ENCODE measurements at regions not wholly inside any gene's neighbourhood (a gene's known extent, or its start where the extent isn't known, plus 50 kb on each side); places are given as distances from the start of the nearest gene placed in this dataset.
"Not testable (repeated sequence)": the region's sequence is repeated elsewhere in the genome, so short reads cannot be mapped to it uniquely, and the experiment has no call there.

DNA sequence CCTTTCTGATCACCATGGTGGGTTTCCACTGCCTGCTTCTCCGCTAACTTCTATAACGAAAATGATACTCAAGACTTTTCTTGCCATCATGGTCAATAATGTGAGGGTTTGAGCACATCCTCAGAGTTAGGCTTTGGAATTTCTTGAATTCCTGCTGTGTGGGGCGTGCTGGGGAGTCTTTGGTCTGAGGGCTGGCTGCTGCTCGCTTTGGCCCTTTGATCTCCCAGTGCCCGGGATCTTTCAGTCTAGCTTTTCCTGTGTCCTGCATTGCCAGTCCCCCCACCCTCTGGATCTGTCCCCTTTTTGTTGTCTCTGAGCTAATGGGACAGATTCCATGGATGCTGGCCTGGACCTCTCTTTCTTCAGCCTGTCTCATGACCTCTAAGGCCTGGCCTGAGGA lies 182.6 kb downstream of the NPIPA7 start:
- not testable (repeated sequence) for DNase-seq (ENCODE audit: low read depth, low spot score)

- not testable (repeated sequence) for DNase-seq (ENCODE audit: low read depth, low spot score)
Observed at GRCh38 chr16:16563962-16564361, 185.0 kb downstream of the NPIPA7 start.

- DNase-seq (ENCODE audit: low read depth, low spot score): not testable (repeated sequence)
Observed at GRCh38 chr16:16565326-16565725, 186.4 kb downstream of the NPIPA7 start.

GRCh38 chr16:16570055-16570454 lies 191.1 kb downstream of the NPIPA7 start:
- not testable (repeated sequence) for DNase-seq (ENCODE audit: low read depth, low spot score)

DNA sequence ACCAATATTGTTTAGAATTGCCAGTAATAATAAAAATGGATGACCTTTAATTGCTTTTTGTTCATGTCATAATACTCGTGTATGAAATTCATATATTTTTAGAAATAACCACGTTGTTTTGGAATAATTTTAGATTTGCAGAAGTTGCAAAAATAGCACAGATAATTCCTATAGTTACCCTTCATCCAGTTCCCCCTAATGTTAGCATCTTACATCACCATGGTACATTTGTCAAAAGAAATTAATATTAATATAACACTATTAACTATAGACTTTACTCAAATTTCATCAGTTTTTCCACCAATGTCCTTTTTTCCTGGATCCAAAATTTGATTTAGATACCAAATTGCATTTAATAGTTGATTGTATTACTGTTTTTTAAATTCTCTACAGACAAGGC lies 191.9 kb downstream of the NPIPA7 start:
- not testable (repeated sequence) for DNase-seq (ENCODE audit: low read depth, low spot score)

DNA sequence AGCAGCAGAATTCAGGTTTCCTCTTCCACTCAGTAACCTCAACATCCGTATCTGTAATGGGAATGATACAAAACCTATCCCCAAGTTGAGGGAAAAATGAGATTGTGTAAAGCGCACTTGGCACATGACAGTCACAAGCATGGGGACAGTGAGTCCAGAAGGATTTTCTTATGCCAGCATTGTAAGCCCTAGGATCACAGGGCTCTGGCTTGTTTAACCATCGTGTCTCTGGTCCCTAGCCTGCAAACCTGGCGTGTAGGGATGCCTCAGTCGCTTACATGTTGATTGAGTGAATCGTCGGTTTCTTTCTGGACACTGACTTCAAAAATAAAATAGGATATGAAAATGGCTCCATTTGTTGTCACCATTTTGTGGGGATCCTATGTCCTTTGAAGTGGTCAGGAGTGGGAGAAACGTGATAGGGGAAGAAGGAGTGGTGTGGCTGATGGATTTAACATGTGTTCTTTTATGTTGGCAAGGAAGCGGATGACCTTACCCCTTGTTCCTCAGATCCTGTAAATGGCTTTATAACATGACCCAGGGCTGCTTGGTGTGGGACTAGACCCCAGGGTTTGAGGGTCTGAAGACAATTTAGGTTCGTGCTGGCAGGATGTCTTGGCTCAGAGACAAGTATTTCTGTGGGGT lies 193.3 kb downstream of the NPIPA7 start:
- not testable (repeated sequence) for DNase-seq (ENCODE audit: low read depth, low spot score)

DNA sequence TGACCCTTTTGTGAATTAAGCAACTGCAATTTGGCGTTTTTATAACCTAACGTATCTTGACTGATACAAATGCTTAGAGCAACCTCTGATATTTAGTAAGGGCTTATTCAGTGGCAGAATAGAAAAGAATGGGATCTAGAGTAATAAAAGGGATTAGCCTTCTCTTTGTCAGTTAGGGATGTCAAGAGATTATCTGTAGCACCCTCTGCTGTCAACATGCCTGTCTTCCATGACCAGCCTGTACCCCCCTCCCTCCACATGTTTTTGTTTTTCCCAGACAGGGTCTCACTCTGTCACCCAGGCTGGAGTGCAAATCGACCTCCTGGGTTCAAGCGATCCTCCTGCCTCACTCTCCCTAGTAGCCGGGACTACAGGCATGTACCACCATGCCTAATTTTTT lies 198.1 kb downstream of the NPIPA7 start:
- DNase-seq (ENCODE audit: low read depth, low spot score): not testable (repeated sequence)

- no peak for DNase-seq (ENCODE audit: low read depth, low spot score)
Observed at GRCh38 chr16:16578701-16579100, 199.8 kb downstream of the NPIPA7 start.

GRCh38 chr16:16582916-16583315 lies 204.0 kb downstream of the NPIPA7 start:
- DNase-seq (ENCODE audit: low read depth, low spot score): not testable (repeated sequence)

- DNase-seq (ENCODE audit: low read depth, low spot score): not testable (repeated sequence)
Observed at GRCh38 chr16:16586073-16586651, 207.2 kb downstream of the NPIPA7 start.

DNA sequence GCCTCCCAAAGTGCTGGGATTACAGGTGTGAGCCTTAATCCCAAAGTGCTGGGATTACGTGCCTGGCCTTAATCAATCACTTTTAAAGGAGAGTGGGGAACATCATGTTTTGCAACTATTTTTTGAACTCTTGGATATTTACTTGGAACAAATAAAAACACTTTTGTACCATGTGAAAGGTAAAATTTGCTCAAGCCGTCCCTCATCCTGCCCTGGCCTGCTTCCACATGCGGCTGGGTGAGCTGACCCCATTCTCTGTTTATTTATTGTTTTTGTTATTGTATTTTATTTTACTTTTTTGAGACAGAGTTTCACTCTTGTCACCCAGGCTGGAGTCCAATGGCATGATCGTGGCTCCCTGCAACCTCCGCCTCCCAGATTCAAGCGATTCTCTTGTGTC lies 208.0 kb downstream of the NPIPA7 start:
- DNase-seq (ENCODE audit: low read depth, low spot score): not testable (repeated sequence)

DNA sequence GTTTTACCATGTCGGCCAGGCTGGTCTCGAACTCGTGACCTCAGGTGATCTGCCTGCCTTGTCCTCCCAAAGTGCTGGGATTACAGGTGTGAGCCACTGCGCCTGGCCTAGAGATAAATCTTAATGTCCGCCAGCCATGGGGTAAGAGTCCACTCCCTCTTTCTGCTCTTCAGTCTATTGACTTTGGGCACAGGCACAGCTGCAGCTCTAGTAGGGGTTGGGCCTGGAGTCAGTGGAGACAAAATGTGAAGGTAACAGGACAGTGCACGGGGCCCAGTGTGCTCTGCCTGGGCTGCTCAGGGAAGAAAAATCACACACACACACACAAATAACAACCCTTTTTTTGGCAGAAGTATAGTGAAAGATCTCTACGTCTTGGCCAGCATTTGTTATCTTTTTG lies 209.5 kb downstream of the NPIPA7 start:
- not testable (repeated sequence) for DNase-seq (ENCODE audit: low read depth, low spot score)

- DNase-seq (ENCODE audit: low read depth, low spot score): not testable (repeated sequence)
Observed at GRCh38 chr16:16590654-16591318, 211.8 kb downstream of the NPIPA7 start.

- DNase-seq (ENCODE audit: low read depth, low spot score): not testable (repeated sequence)
Observed at GRCh38 chr16:16593156-16593863, 214.4 kb downstream of the NPIPA7 start.

DNA sequence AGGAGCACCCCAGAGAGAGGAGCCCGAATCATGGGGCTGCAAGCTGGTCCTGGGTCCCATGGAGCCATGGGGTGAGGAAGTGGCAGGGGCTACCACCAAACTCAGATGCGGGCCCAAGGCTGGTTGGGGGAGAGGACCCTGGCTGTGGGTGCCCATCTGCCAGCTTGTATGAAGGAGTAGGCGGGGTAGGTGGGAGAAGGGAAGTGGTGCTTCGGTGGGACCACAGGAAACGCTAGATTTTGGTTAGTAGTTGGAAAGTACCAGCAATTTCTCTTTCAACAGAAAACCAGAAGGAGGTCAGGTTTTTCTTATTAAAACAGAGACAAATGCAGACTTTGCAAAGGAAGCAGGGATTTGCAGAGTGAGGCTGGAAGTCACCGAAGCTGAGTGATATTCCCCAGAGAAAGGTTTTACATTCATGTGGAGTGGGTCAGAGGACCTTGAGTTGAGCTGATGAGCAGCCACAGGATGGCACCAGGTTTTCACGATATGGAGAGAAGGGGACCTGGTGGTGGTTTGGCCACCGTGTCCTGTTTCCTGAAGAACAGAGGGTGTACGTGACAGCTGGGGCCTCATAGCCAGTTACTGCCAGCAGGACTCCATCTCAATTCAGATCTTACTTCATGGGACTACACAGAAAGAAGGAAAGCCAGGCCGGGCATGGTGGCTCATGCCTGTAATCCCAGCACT lies 216.2 kb downstream of the NPIPA7 start:
- not testable (repeated sequence) for DNase-seq (ENCODE audit: low read depth, low spot score)

DNA sequence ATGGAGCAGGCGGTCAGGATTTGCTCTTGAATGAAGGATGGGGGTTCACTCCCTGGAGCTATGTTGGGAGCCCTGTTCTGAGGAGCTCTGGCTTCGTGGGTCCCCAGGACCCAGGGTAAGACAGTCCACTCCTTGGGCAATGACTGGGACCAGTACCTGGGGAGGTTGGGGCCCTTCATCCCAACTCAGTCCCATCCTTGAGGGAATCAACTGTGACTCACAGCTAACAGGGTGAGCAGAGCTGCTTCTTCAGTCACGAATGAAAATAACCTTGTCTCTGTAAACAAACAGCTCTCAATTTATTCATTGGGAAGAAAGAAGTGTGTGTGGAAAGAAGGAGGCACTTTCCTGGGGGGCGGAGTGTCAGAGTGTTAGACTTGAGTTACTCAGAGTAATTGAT lies 222.3 kb downstream of the NPIPA7 start:
- DNase-seq (ENCODE audit: low read depth, low spot score): not testable (repeated sequence)

DNA sequence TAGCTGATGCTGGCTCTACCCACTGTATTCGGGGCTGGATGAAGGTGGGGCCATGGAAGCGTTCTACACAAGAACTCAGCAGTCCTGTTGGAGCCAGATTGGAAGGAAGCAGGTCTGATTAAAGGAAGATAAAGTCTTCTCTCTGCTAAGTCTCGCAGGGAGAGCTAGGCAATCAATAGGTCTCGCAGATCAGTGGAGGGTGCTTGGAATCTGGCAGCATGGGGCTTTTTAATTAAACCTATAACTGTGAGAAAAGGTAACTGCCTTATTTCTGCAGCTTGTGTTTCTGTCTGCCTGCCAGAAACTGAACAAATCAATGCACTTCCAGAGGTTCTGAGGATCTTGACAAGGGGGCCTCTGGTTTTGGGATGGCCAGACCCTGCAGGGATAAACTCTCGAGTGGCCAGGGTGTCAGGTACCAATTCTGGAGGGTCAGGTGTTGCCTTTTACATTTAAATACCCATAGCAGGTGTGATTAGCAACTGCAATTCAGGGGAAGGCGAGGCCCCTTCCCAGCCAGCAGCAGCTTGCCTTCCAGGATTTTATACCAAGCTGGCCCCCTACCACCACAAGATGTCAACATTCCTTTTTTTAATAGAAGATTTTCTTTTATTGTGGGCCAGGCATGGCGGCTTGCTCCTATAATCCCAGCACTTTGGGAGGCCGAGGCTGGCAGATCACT lies 228.6 kb downstream of the NPIPA7 start:
- DNase-seq (ENCODE audit: low read depth, low spot score): not testable (repeated sequence)

- DNase-seq (ENCODE audit: low read depth, low spot score): not testable (repeated sequence)
Observed at GRCh38 chr16:16609627-16610026, 230.7 kb downstream of the NPIPA7 start.

DNA sequence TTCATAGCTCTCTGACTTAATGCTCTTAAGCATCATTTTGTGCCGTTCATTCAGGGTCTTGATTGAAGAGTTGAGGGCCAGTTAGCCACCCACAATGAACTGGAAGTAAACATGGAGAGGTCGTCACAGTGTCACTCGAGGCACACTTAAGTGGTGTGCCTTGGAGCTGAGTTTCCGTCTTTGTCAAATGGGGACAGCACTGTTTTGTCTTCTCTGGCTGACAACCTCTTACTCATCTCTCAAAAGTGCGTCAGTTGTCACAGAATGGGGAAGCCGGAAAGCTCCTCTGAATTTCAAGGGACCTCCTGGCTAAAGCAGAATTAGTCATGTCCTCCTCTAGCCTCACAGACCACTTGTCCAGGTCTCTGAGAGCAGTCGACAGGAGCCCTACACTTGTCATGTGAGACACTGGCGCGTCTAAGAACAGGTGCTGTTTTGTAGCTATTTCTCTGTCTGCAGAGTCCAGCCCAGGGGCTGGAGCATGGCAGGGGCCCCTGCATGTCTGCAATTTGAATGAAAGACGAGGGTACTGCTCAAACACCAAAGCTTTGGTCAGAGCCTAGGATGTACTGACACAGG lies 231.5 kb downstream of the NPIPA7 start:
- DNase-seq (ENCODE audit: low read depth, low spot score): not testable (repeated sequence)

GRCh38 chr16:16613212-16613611 lies 234.3 kb downstream of the NPIPA7 start:
- not testable (repeated sequence) for DNase-seq (ENCODE audit: low read depth, low spot score)

- not testable (repeated sequence) for DNase-seq (ENCODE audit: low read depth, low spot score)
Observed at GRCh38 chr16:16614484-16614883, 235.5 kb downstream of the NPIPA7 start.
